H1 (cell line): ENCODE measurements at regions not wholly inside any gene's neighbourhood (a gene's known extent, or its start where the extent isn't known, plus 50 kb on each side); places are given as distances from the start of the nearest gene placed in this dataset.

Source experiments
- CTCF ChIA-PET: fragments of 300-600 bp; sonication (Branson Sonifier 250); formaldehyde crosslinking; loops from one replicate; lab custom pipeline; 2021; ENCODE audit not compliant: partially characterized antibody; lab: Charles Lee
- POLR2A ChIA-PET: fragments of 300-600 bp; sonication (Branson Sonifier 250); formaldehyde crosslinking; loops from one replicate; lab custom pipeline; 2021; ENCODE audit warnings: inconsistent platforms; ENCODE audit not compliant: partially characterized antibody; lab: Charles Lee
- DNase-seq, 2 experiments: peaks; one replicate each; pipeline versions ENCODE4 v3.0.0 to v3.0.0-alpha.2; 2010 to 2022; ENCODE audit warnings: low spot score in 2 of 2, low read depth in 1 of 2, mixed read lengths in 1 of 2
- FAIRE-seq: peaks from 2 replicates; lab custom pipeline; 2011; peaks lifted over from hg19 to GRCh38; lab: Jason Lieb, UNC
- H2AFZ ChIP-seq: 2 replicates; pipeline ENCODE4 v1.8.1; 2012; ENCODE audit warnings: low read length, inconsistent platforms
- H2AK5ac ChIP-seq: 2 replicates; pipeline ENCODE4 v1.6.1; 2013; ENCODE audit warnings: low read depth, low read length
- H2BK120ac ChIP-seq: replicated peaks from 2 replicates; pipeline ENCODE3; 2013; ENCODE audit warnings: low read depth, low read length, inconsistent platforms
- H2BK12ac ChIP-seq: 2 replicates; pipeline ENCODE4 v1.6.1; 2013; ENCODE audit warnings: low read depth, low read length
- H2BK15ac ChIP-seq: 2 replicates; pipeline ENCODE4 v1.6.1; 2013; ENCODE audit warnings: low read length
- H2BK20ac ChIP-seq: 2 replicates; pipeline ENCODE4 v1.6.1; 2013; ENCODE audit warnings: low read length
- H2BK5ac ChIP-seq: 2 replicates; pipeline ENCODE4 v1.6.1; 2013; ENCODE audit warnings: low read depth, low read length
- H3K14ac ChIP-seq: 2 replicates; pipeline ENCODE4 v1.6.1; 2013; ENCODE audit warnings: inconsistent platforms; ENCODE audit not compliant: insufficient read length
- H3K18ac ChIP-seq: 2 replicates; pipeline ENCODE4 v1.6.1; 2013; ENCODE audit warnings: low read length; ENCODE audit errors: extremely low read depth
- H3K23ac ChIP-seq: 2 replicates; pipeline ENCODE4 v1.6.1; 2013; ENCODE audit warnings: inconsistent platforms; ENCODE audit not compliant: insufficient read length
- H3K23me2 ChIP-seq: 2 replicates; pipeline ENCODE4 v1.6.1; 2013; ENCODE audit warnings: low read depth, low read length
- H3K27ac ChIP-seq: 2 replicates; pipeline ENCODE4 v1.6.1; 2011; ENCODE audit warnings: low read depth, low read length, inconsistent platforms
- H3K27me3 ChIP-seq, 4 experiments: replicated peaks in 1 of 4; 1 replicate in 1 of 4; 2 replicates in 3 of 4; pipeline versions ENCODE4 v1.6.1 to v1.8.1; 2011 to 2013; ENCODE audit warnings: low read length in 3 of 4, mild to moderate bottlenecking in 3 of 4, inconsistent platforms in 2 of 4, mixed read lengths in 2 of 4, moderate library complexity in 1 of 4; ENCODE audit not compliant: control insufficient read depth in 3 of 4, insufficient read depth in 3 of 4; ENCODE audit errors: extremely low read depth in 1 of 4
- H3K36me3 ChIP-seq, 4 experiments: 2 replicates each; pipeline versions ENCODE4 v1.6.1 to v1.8.1; 2011 to 2013; ENCODE audit warnings: mild to moderate bottlenecking in 4 of 4, low read length in 3 of 4, moderate library complexity in 2 of 4, control low read depth in 1 of 4, inconsistent platforms in 1 of 4; ENCODE audit not compliant: insufficient read depth in 4 of 4, control insufficient read depth in 2 of 4
- H3K4ac ChIP-seq: replicated peaks from 2 replicates; pipeline ENCODE3; 2013; ENCODE audit warnings: low read length, low read depth, mixed read lengths, inconsistent platforms; ENCODE audit not compliant: insufficient read length
- H3K4me1 ChIP-seq, 4 experiments: replicated peaks in 1 of 4; 1 replicate in 1 of 4; 2 replicates in 3 of 4; pipeline versions ENCODE4 v1.6.1 to v1.8.1; 2011 to 2013; ENCODE audit warnings: low read length in 3 of 4, inconsistent platforms in 2 of 4, mixed read lengths in 1 of 4; ENCODE audit not compliant: insufficient read depth in 4 of 4, control insufficient read depth in 3 of 4
- H3K4me2 ChIP-seq, 2 experiments: 2 replicates each; pipeline versions ENCODE4 v1.6.1 to v1.8.1; 2011 to 2013; ENCODE audit warnings: low read depth in 2 of 2, low read length in 2 of 2, control low read depth in 1 of 2, inconsistent platforms in 1 of 2, mild to moderate bottlenecking in 1 of 2; ENCODE audit not compliant: insufficient read depth in 1 of 2
- H3K4me3 ChIP-seq, 4 experiments: fragments of 200-600, 300-600 bp in 1 of 4; sonication (generic), shearing (Covaris generic), sonication (Bioruptor Twin) in 1 of 4; 2 replicates each; pipeline versions ENCODE4 v1.5.1 to v1.8.1; 2011 to 2016; ENCODE audit warnings: low read length in 4 of 4, low read depth in 3 of 4, control low read depth in 2 of 4, inconsistent platforms in 2 of 4, mild to moderate bottlenecking in 2 of 4, mixed read lengths in 1 of 4, moderate library complexity in 1 of 4; ENCODE audit not compliant: insufficient read depth in 2 of 4; ENCODE audit errors: extremely low read depth in 1 of 4
- H3K56ac ChIP-seq: replicated peaks from 2 replicates; pipeline ENCODE3; 2013; ENCODE audit warnings: low read depth, mild to moderate bottlenecking, mixed read lengths, low read length, inconsistent platforms; ENCODE audit not compliant: insufficient read length
- H3K79me1 ChIP-seq: 2 replicates; pipeline ENCODE4 v1.6.1; 2013; ENCODE audit warnings: low read depth, low read length, control low read depth
- H3K79me2 ChIP-seq, 2 experiments: 2 replicates each; pipeline versions ENCODE4 v1.6.1 to v1.8.1; 2012 to 2013; ENCODE audit warnings: low read length in 2 of 2, mild to moderate bottlenecking in 2 of 2, inconsistent platforms in 1 of 2; ENCODE audit not compliant: insufficient read depth in 2 of 2, control insufficient read depth in 1 of 2
- H3K9ac ChIP-seq, 4 experiments: replicated peaks in 1 of 4; 1 replicate in 1 of 4; 2 replicates in 3 of 4; pipeline versions ENCODE4 v1.6.1 to v1.8.1; 2011 to 2013; ENCODE audit warnings: low read depth in 3 of 4, low read length in 3 of 4, control low read depth in 2 of 4, mild to moderate bottlenecking in 2 of 4, moderate library complexity in 2 of 4, inconsistent platforms in 1 of 4; ENCODE audit errors: extremely low read depth in 1 of 4
- H3K9me3 ChIP-seq, 2 experiments: 2 replicates each; pipeline versions ENCODE4 v1.6.1 to v1.8.1; 2012 to 2013; ENCODE audit warnings: mild to moderate bottlenecking in 2 of 2, moderate library complexity in 2 of 2, control low read depth in 1 of 2, inconsistent platforms in 1 of 2, low read depth in 1 of 2, low read length in 1 of 2, mixed read lengths in 1 of 2; ENCODE audit not compliant: insufficient read depth in 2 of 2
- H4K20me1 ChIP-seq, 2 experiments: replicated peaks in 1 of 2; 2 replicates each; pipeline versions ENCODE3 to v1.8.1; 2011 to 2013; ENCODE audit warnings: inconsistent platforms in 2 of 2, low read length in 2 of 2, mild to moderate bottlenecking in 1 of 2; ENCODE audit not compliant: insufficient read depth in 2 of 2, control insufficient read depth in 1 of 2
- H4K5ac ChIP-seq: 2 replicates; pipeline ENCODE4 v1.6.1; 2013; ENCODE audit warnings: low read length, low read depth, mixed read lengths, inconsistent platforms; ENCODE audit not compliant: insufficient read length
- H4K8ac ChIP-seq: 2 replicates; pipeline ENCODE4 v1.8.0; 2013; ENCODE audit warnings: mild to moderate bottlenecking, moderate library complexity, low read length, inconsistent platforms; ENCODE audit not compliant: insufficient read depth; ENCODE audit errors: extremely low read depth
- H4K91ac ChIP-seq: replicated peaks from 2 replicates; pipeline ENCODE3; 2013; ENCODE audit warnings: low read length, mixed read lengths, inconsistent platforms; ENCODE audit not compliant: insufficient read length
- BCL11A ChIP-seq, 2 experiments: IDR thresholded peaks; one replicate each; pipeline ENCODE4 v1.6.1; 2011; ENCODE audit warnings: low read depth in 2 of 2, low read length in 2 of 2, mild to moderate bottlenecking in 2 of 2
- CHD2 ChIP-seq: IDR thresholded peaks from 2 replicates; pipeline ENCODE4 v1.6.1; 2012; ENCODE audit warnings: low read length, improper control_type of control experiment
- SUZ12 ChIP-seq: fragments of 200-600 bp; sonication (generic); IDR thresholded peaks from 2 replicates; pipeline ENCODE4 v1.6.1; 2012; ENCODE audit warnings: mild to moderate bottlenecking, inconsistent platforms, low read length, moderate library complexity, mixed read lengths
- TAF7 ChIP-seq: optimal IDR thresholded peaks from 2 replicates; pipeline ENCODE3; 2011; ENCODE audit warnings: low read depth, mild to moderate bottlenecking, inconsistent platforms, low read length, moderate library complexity, borderline replicate concordance
- TEAD4 ChIP-seq: IDR thresholded peaks from 2 replicates; pipeline ENCODE4 v1.6.1; 2012; ENCODE audit warnings: low read depth, low read length, inconsistent platforms, mixed read lengths
- WGBS, 2 experiments: shearing (Covaris generic) in 1 of 2; methylation state at CpG; one replicate each; pipeline versions ENCODE4 v1.1.6 to v1.1.7; 2013 to 2015; ENCODE audit warnings: low lambda C conversion rate in 2 of 2, mixed read lengths in 2 of 2, inconsistent platforms in 1 of 2, low coverage in 1 of 2, missing lambda C conversion rate in 1 of 2; ENCODE audit not compliant: insufficient replicate concordance in 2 of 2, insufficient coverage in 1 of 2, insufficient read length in 1 of 2; ENCODE audit errors: extremely low coverage in 1 of 2, missing lambda C conversion rate in 1 of 2; 5-methylcytosine and 5-hydroxymethylcytosine counted together
- TF ChIP-seq, protein P1 (sequence below), 3 experiments: IDR thresholded peaks; 1 replicate in 2 of 3; 2 replicates in 1 of 3; pipeline versions ENCODE4 v1.5.1 to v1.6.1; 2011; ENCODE audit warnings: low read length in 3 of 3, mild to moderate bottlenecking in 3 of 3, inconsistent platforms in 2 of 3, low read depth in 1 of 3, moderate library complexity in 1 of 3; ENCODE audit not compliant: insufficient read depth in 1 of 3; ENCODE audit errors: control extremely low read depth in 1 of 3
- TF ChIP-seq, protein P2 (sequence below): IDR thresholded peaks from 2 replicates; pipeline ENCODE4 v1.6.1; 2012; ENCODE audit warnings: inconsistent platforms

DNA sequence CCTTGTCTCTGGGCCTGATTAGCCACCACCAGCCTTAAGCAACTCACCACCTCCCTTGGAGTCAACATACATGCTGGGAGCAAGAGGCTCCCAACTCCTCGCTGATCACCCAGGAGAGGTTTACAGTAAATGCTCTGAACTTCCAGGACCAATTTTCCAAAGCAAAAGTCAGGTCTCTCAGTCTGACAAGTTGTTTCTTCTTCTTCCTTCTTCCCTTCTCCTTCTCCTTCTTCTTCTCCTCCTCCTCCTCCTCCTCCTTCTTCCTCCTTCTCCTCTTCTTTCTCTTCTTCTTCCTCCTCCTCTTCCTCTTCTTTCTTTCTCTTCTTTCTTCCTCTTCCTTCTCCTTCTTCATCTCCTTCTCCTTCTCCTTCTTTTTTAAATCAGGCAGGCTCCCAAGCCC is 148.2 kb downstream of the NECTIN1 start:
- no peak overlapping the region for H2BK5ac ChIP-seq
- H3K9ac ChIP-seq, result no peak overlapping the region
- 0 out of 2 replicates have a peak overlapping the region, but pooled peaks have one; percentile 39 for H2BK12ac ChIP-seq
- H3K79me1 ChIP-seq, result no peaks in the 10 kb centered on the region
- CTCF ChIA-PET, result interaction anchor here (0.7 to 2.1 kb wide), 3 partner anchors 16 to 47 kb away, joined by 3 to 11 read pairs (median 3); no protein-coding TSS in a partner anchor
- H3K18ac ChIP-seq, result no peak overlapping the region
- H3K14ac ChIP-seq, result no peak overlapping the region
- no peaks in the 10 kb centered on the region for H4K20me1 ChIP-seq
- DNase-seq, result no peak
- no peak overlapping the region for H4K8ac ChIP-seq
- no peak for TF ChIP-seq BCL11A (IDR thresholded peaks at IDR 0.05; ENCODE audit: low read depth in 2 of 2, low read length in 2 of 2)
- TF ChIP-seq TAF7, result no peak
- TF ChIP-seq CHD2, result no peak
- TF ChIP-seq TEAD4, result no peak
- TF ChIP-seq SUZ12, result no peak
- TF ChIP-seq, protein P1, sequence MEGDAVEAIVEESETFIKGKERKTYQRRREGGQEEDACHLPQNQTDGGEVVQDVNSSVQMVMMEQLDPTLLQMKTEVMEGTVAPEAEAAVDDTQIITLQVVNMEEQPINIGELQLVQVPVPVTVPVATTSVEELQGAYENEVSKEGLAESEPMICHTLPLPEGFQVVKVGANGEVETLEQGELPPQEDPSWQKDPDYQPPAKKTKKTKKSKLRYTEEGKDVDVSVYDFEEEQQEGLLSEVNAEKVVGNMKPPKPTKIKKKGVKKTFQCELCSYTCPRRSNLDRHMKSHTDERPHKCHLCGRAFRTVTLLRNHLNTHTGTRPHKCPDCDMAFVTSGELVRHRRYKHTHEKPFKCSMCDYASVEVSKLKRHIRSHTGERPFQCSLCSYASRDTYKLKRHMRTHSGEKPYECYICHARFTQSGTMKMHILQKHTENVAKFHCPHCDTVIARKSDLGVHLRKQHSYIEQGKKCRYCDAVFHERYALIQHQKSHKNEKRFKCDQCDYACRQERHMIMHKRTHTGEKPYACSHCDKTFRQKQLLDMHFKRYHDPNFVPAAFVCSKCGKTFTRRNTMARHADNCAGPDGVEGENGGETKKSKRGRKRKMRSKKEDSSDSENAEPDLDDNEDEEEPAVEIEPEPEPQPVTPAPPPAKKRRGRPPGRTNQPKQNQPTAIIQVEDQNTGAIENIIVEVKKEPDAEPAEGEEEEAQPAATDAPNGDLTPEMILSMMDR (IDR thresholded peaks at IDR 0.05; ENCODE audit: control extremely low read depth in 1 of 3, insufficient read depth in 1 of 3, low read depth in 1 of 3, low read length in 3 of 3), result no peak
- TF ChIP-seq, protein P2, sequence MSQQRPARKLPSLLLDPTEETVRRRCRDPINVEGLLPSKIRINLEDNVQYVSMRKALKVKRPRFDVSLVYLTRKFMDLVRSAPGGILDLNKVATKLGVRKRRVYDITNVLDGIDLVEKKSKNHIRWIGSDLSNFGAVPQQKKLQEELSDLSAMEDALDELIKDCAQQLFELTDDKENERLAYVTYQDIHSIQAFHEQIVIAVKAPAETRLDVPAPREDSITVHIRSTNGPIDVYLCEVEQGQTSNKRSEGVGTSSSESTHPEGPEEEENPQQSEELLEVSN, result no peak
- H2BK15ac ChIP-seq, result peak overlapping the region; percentile 97; the same call in 1 of the 2 replicates
- H4K5ac ChIP-seq, result no peak overlapping the region
- H3K36me3 ChIP-seq, result peaks cover 0 to 3% (median 0%) of the 10 kb centered on the region in 4 experiments; a peak in 1 of 8 replicates
- H3K4ac ChIP-seq, result no peak overlapping the region
- POLR2A ChIA-PET, result no interaction called here
- H3K56ac ChIP-seq, result no peak overlapping the region
- H3K27ac ChIP-seq, result no peak overlapping the region
- no peak overlapping the region for H4K91ac ChIP-seq
- peaks cover 0 to 13% (median 7%) of the 10 kb centered on the region in 4 experiments; a peak in 6 of 7 replicates for H3K4me1 ChIP-seq
- H2BK20ac ChIP-seq, result no peak overlapping the region
- H2BK120ac ChIP-seq, result no peak overlapping the region
- H3K79me2 ChIP-seq, result no peaks in the 10 kb centered on the region
- peaks cover 7% of the 10 kb centered on the region; the same call in 1 of the 2 replicates for H3K23me2 ChIP-seq
- H3K4me2 ChIP-seq, result no peak overlapping the region
- peaks cover 0 to 14% of the 10 kb centered on the region in 2 experiments; a peak in 2 of 4 replicates for H3K9me3 ChIP-seq
- peaks cover 0 to 13% (median 6%) of the 10 kb centered on the region in 4 experiments; a peak in 5 of 7 replicates for H3K27me3 ChIP-seq
- FAIRE-seq, result no peak
- 89% methylated on average over 1 of the region's 1 CpG; no CpG with 5 or more reads in 1 of the 2 experiments for WGBS, 2 experiments
- H3K23ac ChIP-seq, result no peak overlapping the region
- H2AFZ ChIP-seq, result no peak overlapping the region
- no peak overlapping the region for H3K4me3 ChIP-seq
- H2AK5ac ChIP-seq, result no peak overlapping the region
